Erythroblast (primary cell): ENCODE measurements at regions not wholly inside any gene's neighbourhood (a gene's known extent, or its start where the extent isn't known, plus 50 kb on each side); places are given as distances from the start of the nearest gene placed in this dataset.
A peak's percentile ranks its signal among the peaks of the same experiment; 100 is the strongest.

Experiments used
- DNase-seq, 2 experiments: peaks; one replicate each; lab custom pipeline; 2025; lab: John Stamatoyannopoulos, UW
- GATA1 ChIP-seq: IDR thresholded peaks from 2 replicates; pipeline ENCODE4 v1.6.1; 2011; ENCODE audit warnings: low read depth, mild to moderate bottlenecking, control low read depth, low read length, moderate library complexity
- POLR2A ChIP-seq: IDR thresholded peaks from 2 replicates; pipeline ENCODE4 v1.6.1; 2011; ENCODE audit warnings: mild to moderate bottlenecking, low read length

GRCh38 chr10:123316776-123317175, 162.6 kb downstream of the BUB3 start:
- TF ChIP-seq GATA1 (no peak), POLR2A (no peak)
- no peak for DNase-seq

- TF ChIP-seq POLR2A (no peak), GATA1 (no peak)
- no peak for DNase-seq
Measured at GRCh38 chr10:123318516-123318915, 164.3 kb downstream of the BUB3 start.

- DNase-seq, result no peak
- TF ChIP-seq GATA1 (no peak), POLR2A (no peak)
Measured at GRCh38 chr10:123320091-123320490, 165.9 kb downstream of the BUB3 start.

GRCh38 chr10:123323884-123324283, 169.7 kb downstream of the BUB3 start:
- no peak for DNase-seq
- TF ChIP-seq POLR2A (no peak), GATA1 (no peak)

- TF ChIP-seq GATA1, result no peak
- no peak for TF ChIP-seq POLR2A
- no peak for DNase-seq
Measured at GRCh38 chr10:123325663-123326190, 171.5 kb downstream of the BUB3 start.

GRCh38 chr10:123326674-123327073, 172.5 kb downstream of the BUB3 start:
- no peak for DNase-seq
- TF ChIP-seq GATA1, result no peak

- no peak for DNase-seq
- TF ChIP-seq POLR2A, result no peak
- no peak for TF ChIP-seq GATA1
Measured at GRCh38 chr10:123327450-123327849, 173.2 kb downstream of the BUB3 start.

GRCh38 chr10:123327896-123328295, 173.7 kb downstream of the BUB3 start:
- DNase-seq, result no peak
- no peak for TF ChIP-seq POLR2A
- no peak for TF ChIP-seq GATA1

GRCh38 chr10:123331438-123331837, 177.2 kb downstream of the BUB3 start:
- no peak for TF ChIP-seq POLR2A
- TF ChIP-seq GATA1, result no peak
- peak in 1 of 2 experiments; percentile 4 for DNase-seq

GRCh38 chr10:123346581-123346980, 192.4 kb downstream of the BUB3 start:
- no peak for DNase-seq
- TF ChIP-seq POLR2A, result no peak
- TF ChIP-seq GATA1, result no peak

GRCh38 chr10:123348691-123349572, 194.7 kb downstream of the BUB3 start:
- no peak for DNase-seq
- TF ChIP-seq POLR2A, result no peak

GRCh38 chr10:123351715-123352114, 197.5 kb downstream of the BUB3 start:
- TF ChIP-seq POLR2A (no peak), GATA1 (no peak)
- DNase-seq, result no peak

- TF ChIP-seq GATA1 (no peak), POLR2A (no peak)
- DNase-seq, result no peak
Measured at GRCh38 chr10:123354521-123354920, 200.3 kb downstream of the BUB3 start.

- no peak for TF ChIP-seq GATA1
- no peak for TF ChIP-seq POLR2A
- DNase-seq, result no peak
Measured at GRCh38 chr10:123355748-123356481, 201.7 kb downstream of the BUB3 start.
